ENCODE measurements at regions not wholly inside any gene's neighbourhood (a gene's known extent, or its start where the extent isn't known, plus 50 kb on each side); places are given as distances from the start of the nearest gene placed in this dataset.
"Not testable (repeated sequence)": the region's sequence is repeated elsewhere in the genome, so short reads cannot be mapped to it uniquely, and the experiment has no call there.

DNA sequence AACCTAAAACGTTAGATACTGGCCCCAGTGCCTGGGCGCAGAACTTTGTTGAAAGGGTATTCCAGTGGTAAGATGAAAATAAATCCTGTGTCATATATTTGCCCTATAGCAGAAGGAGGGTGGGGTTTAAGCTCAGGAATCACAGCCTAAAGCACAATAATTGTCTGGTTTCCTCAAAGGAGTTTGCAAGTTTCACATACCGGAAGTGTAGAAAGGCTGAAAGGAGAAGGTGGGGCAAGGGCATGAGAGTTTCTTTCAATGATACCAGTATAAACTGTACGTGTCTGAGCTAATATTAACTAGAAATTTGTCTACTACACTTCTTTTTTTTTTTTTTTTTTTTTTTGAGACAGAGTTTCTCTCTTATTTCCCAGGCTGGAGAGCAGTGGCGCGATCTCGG is 147.9 kb upstream of the WWC1 start:
- TF ChIP-seq, protein P1, sequence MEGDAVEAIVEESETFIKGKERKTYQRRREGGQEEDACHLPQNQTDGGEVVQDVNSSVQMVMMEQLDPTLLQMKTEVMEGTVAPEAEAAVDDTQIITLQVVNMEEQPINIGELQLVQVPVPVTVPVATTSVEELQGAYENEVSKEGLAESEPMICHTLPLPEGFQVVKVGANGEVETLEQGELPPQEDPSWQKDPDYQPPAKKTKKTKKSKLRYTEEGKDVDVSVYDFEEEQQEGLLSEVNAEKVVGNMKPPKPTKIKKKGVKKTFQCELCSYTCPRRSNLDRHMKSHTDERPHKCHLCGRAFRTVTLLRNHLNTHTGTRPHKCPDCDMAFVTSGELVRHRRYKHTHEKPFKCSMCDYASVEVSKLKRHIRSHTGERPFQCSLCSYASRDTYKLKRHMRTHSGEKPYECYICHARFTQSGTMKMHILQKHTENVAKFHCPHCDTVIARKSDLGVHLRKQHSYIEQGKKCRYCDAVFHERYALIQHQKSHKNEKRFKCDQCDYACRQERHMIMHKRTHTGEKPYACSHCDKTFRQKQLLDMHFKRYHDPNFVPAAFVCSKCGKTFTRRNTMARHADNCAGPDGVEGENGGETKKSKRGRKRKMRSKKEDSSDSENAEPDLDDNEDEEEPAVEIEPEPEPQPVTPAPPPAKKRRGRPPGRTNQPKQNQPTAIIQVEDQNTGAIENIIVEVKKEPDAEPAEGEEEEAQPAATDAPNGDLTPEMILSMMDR (IDR thresholded peaks at IDR 0.05; ENCODE audit: low read depth, low read length), result not testable (repeated sequence)
- TF ChIP-seq POLR2A (IDR thresholded peaks at IDR 0.05; ENCODE audit: extremely low read depth, insufficient read length), result not testable (repeated sequence)

All from NB4 (cell line).